ENCODE measurements at regions not wholly inside any gene's neighbourhood (a gene's known extent, or its start where the extent isn't known, plus 50 kb on each side); places are given as distances from the start of the nearest gene placed in this dataset.

GRCh38 chr10:21092683-21093524 lies 195.8 kb upstream of the NEBL start:
- no peak for DNase-seq (ENCODE audit: low read depth)

GRCh38 chr10:21090609-21091082 lies 193.5 kb upstream of the NEBL start:
- DNase-seq (ENCODE audit: low read depth) = peak; percentile 42

GRCh38 chr10:21087476-21087875 lies 190.4 kb upstream of the NEBL start:
- no peak for DNase-seq (ENCODE audit: low read depth)

GRCh38 chr10:21084700-21085099 lies 187.6 kb upstream of the NEBL start:
- DNase-seq (ENCODE audit: low read depth) = no peak

GRCh38 chr10:21083861-21084260 lies 186.8 kb upstream of the NEBL start:
- no peak for DNase-seq (ENCODE audit: low read depth)

GRCh38 chr10:21082206-21082605 lies 185.1 kb upstream of the NEBL start:
- no peak for DNase-seq (ENCODE audit: low read depth)

- no peak for DNase-seq (ENCODE audit: low read depth)
Observed at GRCh38 chr10:21080261-21080660, 183.2 kb upstream of the NEBL start.

GRCh38 chr10:21079330-21079658 lies 182.2 kb upstream of the NEBL start:
- DNase-seq (ENCODE audit: low read depth) = no peak

GRCh38 chr10:21078410-21079329 lies 181.6 kb upstream of the NEBL start:
- DNase-seq (ENCODE audit: low read depth) = peak; percentile 7

GRCh38 chr10:21077681-21078080 lies 180.6 kb upstream of the NEBL start:
- DNase-seq (ENCODE audit: low read depth) = no peak

GRCh38 chr10:21076381-21076780 lies 179.3 kb upstream of the NEBL start:
- DNase-seq (ENCODE audit: low read depth) = no peak

- no peak for DNase-seq (ENCODE audit: low read depth)
Observed at GRCh38 chr10:21075880-21076279, 178.8 kb upstream of the NEBL start.

GRCh38 chr10:21071001-21071673 lies 174.0 kb upstream of the NEBL start:
- DNase-seq (ENCODE audit: low read depth) = no peak

GRCh38 chr10:21069929-21070700 lies 173.0 kb upstream of the NEBL start:
- no peak for DNase-seq (ENCODE audit: low read depth)

- no peak for DNase-seq (ENCODE audit: low read depth)
Observed at GRCh38 chr10:21069278-21069677, 172.2 kb upstream of the NEBL start.

- DNase-seq (ENCODE audit: low read depth) = no peak
Observed at GRCh38 chr10:21068026-21068656, 171.0 kb upstream of the NEBL start.

GRCh38 chr10:21065621-21066248 lies 168.6 kb upstream of the NEBL start:
- DNase-seq (ENCODE audit: low read depth) = no peak

- DNase-seq (ENCODE audit: low read depth) = no peak
Observed at GRCh38 chr10:21061982-21062381, 164.9 kb upstream of the NEBL start.

- DNase-seq (ENCODE audit: low read depth) = no peak
Observed at GRCh38 chr10:21061184-21061583, 164.1 kb upstream of the NEBL start.

- no peak for DNase-seq (ENCODE audit: low read depth)
Observed at GRCh38 chr10:21060626-21061025, 163.5 kb upstream of the NEBL start.

GRCh38 chr10:21057989-21058388 lies 160.9 kb upstream of the NEBL start:
- no peak for DNase-seq (ENCODE audit: low read depth)

Measured in CMK (cell line).